ENCODE measurements at regions not wholly inside any gene's neighbourhood (a gene's known extent, or its start where the extent isn't known, plus 50 kb on each side); places are given as distances from the start of the nearest gene placed in this dataset.

DNA sequence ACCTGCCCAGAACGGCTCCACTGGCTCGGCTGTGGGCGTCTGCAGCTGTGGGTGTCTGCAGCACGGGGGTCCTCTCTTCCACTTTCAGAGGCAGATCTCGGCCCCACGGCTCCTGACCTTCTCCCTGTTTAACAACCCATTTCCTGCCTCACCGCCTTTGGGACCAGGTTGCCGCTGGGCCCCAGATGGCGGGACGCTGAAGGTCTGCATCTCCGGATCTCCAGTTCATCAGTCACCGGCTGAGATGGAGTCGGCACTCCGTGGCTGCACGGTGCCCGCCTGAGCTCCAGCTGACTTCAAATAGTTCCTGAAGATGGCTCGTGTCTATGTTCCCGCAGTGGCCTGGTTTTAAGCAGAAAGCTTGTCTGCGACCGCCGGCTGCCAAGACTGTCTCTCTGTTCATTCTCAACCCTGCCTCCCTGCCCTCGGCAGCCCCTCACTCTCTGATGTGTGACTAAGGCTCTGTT lies 475.9 kb downstream of the BRD1 start:
- TF ChIP-seq, protein P1, sequence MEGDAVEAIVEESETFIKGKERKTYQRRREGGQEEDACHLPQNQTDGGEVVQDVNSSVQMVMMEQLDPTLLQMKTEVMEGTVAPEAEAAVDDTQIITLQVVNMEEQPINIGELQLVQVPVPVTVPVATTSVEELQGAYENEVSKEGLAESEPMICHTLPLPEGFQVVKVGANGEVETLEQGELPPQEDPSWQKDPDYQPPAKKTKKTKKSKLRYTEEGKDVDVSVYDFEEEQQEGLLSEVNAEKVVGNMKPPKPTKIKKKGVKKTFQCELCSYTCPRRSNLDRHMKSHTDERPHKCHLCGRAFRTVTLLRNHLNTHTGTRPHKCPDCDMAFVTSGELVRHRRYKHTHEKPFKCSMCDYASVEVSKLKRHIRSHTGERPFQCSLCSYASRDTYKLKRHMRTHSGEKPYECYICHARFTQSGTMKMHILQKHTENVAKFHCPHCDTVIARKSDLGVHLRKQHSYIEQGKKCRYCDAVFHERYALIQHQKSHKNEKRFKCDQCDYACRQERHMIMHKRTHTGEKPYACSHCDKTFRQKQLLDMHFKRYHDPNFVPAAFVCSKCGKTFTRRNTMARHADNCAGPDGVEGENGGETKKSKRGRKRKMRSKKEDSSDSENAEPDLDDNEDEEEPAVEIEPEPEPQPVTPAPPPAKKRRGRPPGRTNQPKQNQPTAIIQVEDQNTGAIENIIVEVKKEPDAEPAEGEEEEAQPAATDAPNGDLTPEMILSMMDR (IDR thresholded peaks at IDR 0.05; ENCODE audit: insufficient read depth, missing control alignments) = no peak
- DNase-seq (ENCODE audit: insufficient read length, low spot score) (no peak), FAIRE-seq (no peak)

DNA sequence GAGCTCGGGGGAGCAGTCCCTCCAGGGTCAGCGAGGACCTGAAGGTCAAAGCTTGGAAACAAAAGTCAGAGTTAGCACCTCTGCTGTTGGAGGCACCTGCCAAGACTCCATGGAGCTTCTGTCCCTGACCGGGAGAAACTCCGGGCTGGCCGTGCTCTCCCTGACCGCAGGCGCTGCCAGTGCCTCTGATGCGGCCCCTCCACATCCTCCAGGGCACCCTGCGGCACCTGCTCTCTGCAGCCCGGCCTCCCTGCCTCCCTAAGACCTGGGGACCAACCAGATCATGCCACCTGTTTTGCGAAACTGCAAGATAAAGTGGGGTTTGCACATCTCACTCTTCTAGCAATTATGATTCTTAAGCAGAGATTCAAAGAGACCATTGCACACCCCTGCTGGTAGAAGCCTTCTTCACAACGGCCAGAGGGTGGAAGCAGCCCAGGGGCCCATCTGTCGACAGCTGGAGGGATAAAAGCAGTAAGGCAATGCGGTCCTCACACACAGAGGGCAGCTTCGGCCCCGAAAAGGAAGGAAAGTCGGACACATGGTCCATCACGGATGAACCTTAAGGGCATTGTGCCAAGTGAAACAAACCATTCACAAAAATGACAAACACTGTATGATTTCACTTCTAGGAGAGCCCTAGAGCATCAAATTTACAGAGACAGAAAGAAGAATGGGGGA lies 477.1 kb downstream of the BRD1 start:
- TF ChIP-seq, protein P1 (IDR thresholded peaks at IDR 0.05; ENCODE audit: insufficient read depth, missing control alignments) = no peak
- FAIRE-seq (no peak), DNase-seq (ENCODE audit: insufficient read length, low spot score) (no peak)

DNA sequence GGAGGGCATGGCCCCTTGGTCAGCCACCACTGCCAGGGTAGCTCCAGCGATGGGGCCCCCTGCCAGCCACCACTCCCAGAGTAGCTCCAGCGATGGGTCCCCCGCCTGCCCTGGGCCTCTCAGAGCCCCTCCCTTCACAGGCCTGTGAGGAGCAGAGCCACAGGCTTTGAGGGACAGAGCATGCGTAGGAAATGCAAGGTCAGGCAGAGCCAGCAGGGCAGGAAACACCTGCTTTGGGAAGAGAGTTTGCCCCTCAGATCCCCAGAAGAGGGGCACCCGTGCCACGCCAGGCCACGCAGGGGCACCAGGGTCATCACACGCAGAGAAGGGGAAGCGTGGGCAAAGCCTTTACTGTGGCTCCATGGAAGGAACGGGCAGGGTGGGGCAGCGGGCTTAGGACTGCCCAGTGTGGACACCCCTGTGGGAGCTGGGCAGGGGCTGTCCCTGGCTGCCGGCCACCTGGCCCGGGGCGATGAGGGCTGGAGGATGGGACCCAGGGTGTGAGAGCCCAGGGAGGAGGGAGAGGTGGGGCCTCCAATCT lies 477.8 kb downstream of the BRD1 start:
- TF ChIP-seq, protein P1 (IDR thresholded peaks at IDR 0.05; ENCODE audit: insufficient read depth, missing control alignments) = no peak
- DNase-seq (ENCODE audit: insufficient read length, low spot score) (no peak), FAIRE-seq (no peak)

DNA sequence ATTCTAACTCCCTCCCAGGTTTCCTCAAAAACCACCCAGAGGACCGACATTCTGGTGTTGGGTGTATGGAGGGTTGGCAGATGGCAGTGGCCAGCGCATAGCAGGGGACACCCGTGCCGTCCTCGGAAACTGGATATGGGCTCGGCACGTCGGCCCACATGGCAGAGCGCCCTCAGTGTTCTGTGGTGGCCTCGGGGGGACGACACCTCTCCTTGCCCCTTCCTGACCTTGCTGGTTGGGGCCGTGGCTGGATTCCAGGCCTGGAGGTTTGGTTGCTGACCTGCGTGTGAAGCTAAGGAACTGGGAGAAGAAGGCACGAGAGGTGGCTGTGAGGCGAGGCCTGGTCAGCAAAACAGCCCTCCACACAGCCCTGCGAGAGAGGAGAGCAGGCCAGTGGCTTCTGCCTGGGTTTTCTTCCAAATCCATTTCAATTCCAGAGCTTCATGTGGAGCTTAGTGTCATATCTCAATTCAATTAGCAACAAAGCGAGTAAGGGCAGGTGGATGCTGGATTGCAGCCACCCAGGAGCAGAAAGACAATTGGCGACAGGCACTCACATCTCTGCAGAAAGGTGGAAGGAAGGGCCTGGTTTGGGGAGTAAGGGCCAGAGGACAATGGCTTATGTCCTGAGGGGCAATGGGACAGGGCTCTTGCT lies 478.4 kb downstream of the BRD1 start:
- TF ChIP-seq, protein P1 (IDR thresholded peaks at IDR 0.05; ENCODE audit: insufficient read depth, missing control alignments) = no peak
- DNase-seq (ENCODE audit: insufficient read length, low spot score) (no peak), FAIRE-seq (no peak)

DNA sequence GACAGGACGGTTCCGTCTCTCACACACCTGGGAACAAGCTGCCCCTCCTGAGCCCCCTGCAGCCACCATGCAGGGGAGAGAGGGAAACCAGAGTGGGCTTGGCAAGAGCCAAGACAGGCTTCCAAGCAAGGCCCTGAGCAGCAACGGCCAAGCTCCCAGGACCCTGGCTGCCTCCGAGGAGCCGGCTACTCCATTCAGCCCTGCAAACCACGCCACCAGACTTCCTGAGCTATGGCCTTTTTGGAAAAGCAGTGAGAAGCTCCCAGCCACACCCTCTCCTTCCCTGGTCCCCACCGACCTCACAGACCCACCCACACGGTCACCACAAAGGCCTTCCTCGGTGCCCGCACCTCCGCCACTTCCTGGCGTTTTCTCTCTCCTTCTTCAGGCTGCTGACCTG lies 479.0 kb downstream of the BRD1 start:
- DNase-seq (ENCODE audit: insufficient read length, low spot score) (no peak), FAIRE-seq (no peak)
- TF ChIP-seq, protein P1 (IDR thresholded peaks at IDR 0.05; ENCODE audit: insufficient read depth, missing control alignments) = no peak

DNA sequence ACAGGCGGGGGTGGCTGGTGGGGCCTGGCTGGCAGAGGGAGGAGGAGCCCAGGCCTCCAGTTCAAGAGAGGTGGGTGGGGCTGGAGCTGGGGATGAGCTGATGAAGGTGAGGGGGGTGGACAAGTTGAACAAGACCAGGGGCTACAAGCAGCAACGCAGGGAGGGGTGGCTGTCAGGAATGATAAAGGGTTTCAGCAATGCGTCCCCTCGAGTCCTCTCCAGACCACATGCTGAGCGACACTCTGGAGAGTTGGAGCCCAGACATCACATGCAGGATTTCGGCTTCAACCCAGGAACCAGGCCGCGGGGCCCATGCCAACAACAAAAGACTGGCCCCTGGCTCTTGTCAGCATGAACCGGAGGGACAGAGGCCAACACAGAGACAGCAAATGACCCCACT lies 480.3 kb downstream of the BRD1 start:
- TF ChIP-seq, protein P1 (IDR thresholded peaks at IDR 0.05; ENCODE audit: insufficient read depth, missing control alignments) = no peak
- DNase-seq (ENCODE audit: insufficient read length, low spot score) (no peak), FAIRE-seq (no peak)

DNA sequence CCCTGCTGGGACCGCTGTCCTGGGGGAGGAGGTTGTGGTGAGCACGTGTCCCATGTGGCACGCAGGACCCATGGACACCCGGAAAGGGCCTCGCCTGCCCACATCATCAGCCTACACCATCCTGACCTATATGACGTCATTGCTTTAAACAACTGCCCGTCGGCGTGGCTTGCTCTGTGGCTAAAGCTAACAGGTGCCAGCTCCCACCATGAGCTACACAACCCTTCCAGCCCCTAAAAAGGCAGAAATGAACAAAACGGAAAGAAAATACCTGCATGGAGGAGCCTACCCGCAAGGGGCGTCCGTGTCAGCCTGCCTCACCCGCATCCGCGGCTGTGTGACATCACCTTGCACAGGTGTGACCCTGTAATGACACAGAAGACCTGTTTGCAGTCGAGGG lies 481.8 kb downstream of the BRD1 start:
- FAIRE-seq (no peak), DNase-seq (ENCODE audit: insufficient read length, low spot score) (no peak)
- TF ChIP-seq, protein P1 (IDR thresholded peaks at IDR 0.05; ENCODE audit: insufficient read depth, missing control alignments) = no peak

All from D721Med (cell line).